Breast epithelium (tissue), 3 donors: ENCODE measurements at regions not wholly inside any gene's neighbourhood (a gene's known extent, or its start where the extent isn't known, plus 50 kb on each side); places are given as distances from the start of the nearest gene placed in this dataset.
"Not testable (repeated sequence)": the region's sequence is repeated elsewhere in the genome, so short reads cannot be mapped to it uniquely, and the experiment has no call there.

Experiments used
- POLR2AphosphoS5 ChIP-seq, 3 donors: sonication (generic); formaldehyde crosslinking; IDR thresholded peaks; one replicate each; pipeline ENCODE4 v1.6.1; 2017; ENCODE audit warnings: antibody characterized with exemption in 3 of 3
- TF ChIP-seq, protein P1 (sequence below), 3 donors: fragments of 450-650 bp; IDR thresholded peaks; one replicate each; pipeline ENCODE4 v1.5.1; 2016 to 2017; ENCODE audit warnings: antibody characterized with exemption in 3 of 3, mild to moderate bottlenecking in 3 of 3, moderate library complexity in 3 of 3

DNA sequence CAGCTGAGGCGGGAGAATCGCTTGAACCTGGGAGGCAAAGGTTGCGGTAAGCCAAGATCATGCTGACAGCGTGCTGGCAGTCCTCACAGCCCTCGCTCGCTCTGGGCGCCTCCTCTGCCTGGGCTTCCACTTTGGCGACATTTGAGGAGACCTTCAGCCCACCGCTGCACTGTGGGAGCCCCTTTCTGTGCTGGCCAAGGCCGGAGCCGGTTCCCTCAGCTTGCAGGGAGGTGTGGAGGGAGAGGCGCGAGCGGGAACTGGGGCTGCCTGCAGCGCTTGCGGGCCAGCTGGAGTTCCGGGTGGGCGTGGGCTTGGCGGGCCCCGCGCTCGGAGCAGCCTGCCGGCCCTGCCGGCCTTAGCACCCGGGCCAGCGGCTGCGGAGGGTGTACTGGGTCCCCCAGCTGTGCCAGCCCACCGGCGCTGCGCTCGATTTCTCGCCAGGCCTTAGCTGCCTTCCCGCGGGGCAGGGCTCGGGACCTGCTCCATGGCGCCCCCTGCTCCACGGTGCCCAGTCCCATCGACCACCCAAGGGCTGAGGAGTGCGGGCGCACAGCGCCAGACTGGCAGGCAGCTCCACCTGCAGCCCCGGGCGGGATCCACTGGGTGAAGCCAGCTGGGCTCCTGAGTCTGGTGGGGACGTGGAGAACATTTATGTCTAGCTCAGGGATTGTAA, 207.2 kb downstream of the MEMO1 start:
- not testable (repeated sequence) for TF ChIP-seq POLR2AphosphoS5 (IDR thresholded peaks at IDR 0.05)
- TF ChIP-seq, protein P1, sequence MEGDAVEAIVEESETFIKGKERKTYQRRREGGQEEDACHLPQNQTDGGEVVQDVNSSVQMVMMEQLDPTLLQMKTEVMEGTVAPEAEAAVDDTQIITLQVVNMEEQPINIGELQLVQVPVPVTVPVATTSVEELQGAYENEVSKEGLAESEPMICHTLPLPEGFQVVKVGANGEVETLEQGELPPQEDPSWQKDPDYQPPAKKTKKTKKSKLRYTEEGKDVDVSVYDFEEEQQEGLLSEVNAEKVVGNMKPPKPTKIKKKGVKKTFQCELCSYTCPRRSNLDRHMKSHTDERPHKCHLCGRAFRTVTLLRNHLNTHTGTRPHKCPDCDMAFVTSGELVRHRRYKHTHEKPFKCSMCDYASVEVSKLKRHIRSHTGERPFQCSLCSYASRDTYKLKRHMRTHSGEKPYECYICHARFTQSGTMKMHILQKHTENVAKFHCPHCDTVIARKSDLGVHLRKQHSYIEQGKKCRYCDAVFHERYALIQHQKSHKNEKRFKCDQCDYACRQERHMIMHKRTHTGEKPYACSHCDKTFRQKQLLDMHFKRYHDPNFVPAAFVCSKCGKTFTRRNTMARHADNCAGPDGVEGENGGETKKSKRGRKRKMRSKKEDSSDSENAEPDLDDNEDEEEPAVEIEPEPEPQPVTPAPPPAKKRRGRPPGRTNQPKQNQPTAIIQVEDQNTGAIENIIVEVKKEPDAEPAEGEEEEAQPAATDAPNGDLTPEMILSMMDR (IDR thresholded peaks at IDR 0.05) = not testable (repeated sequence)
